Stimulated activated CD4-positive, alpha-beta T cell treated with anti-CD3 and anti-CD28 coated beads, Interleukin-4, amount 100 ng/mL, for 4 hours (primary cell): ENCODE measurements at regions not wholly inside any gene's neighbourhood (a gene's known extent, or its start where the extent isn't known, plus 50 kb on each side); places are given as distances from the start of the nearest gene placed in this dataset.
A peak's percentile ranks its signal among the peaks of the same experiment; 100 is the strongest.

Source experiments
- DNase-seq, 2 experiments: peaks; one replicate each; pipeline ENCODE4 v3.0.0-alpha.2; 2020

- no peak for DNase-seq
These were observed 186.9 kb upstream of the STARD13 start for GRCh38 chr13:33472446-33472845.

DNA sequence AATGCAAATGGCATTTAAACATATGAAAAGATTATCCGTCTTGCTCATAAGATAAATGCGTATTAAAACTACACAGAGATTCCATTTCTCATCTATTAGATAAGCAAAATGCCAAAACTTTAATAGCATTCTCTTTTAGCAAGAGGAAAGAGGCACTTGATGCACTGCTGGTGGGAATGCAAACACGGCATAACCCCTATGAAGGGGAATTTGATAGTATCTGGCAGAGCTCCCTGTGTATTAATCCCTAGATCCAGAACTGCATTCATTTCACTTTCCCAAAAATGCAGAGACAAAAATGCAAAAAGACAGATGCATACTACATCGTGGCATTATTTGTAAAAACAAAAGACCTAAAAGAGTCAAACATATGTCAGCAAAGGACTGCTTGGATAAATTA is 193.6 kb upstream of the STARD13 start:
- no peak for DNase-seq

DNA sequence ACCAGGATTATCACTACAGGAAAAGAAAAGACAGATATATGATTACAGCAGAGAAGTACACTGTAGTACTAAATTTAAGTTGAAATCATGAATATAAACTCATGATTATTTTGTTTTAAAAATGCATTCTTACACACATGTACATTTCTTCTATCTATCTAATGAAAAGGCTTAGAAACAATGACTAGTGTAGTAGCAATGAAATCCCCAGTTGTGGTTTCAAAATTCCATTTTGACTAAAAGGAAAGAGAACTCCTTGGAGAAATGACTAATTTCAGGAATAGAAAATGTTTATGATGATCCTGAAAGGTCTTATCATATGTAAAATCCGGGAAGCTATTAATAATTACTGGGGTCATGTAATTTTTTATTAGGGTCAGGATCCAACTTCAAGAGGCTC is 195.0 kb upstream of the STARD13 start:
- DNase-seq = no peak

- DNase-seq = no peak
These were observed 197.9 kb upstream of the STARD13 start for GRCh38 chr13:33483471-33483870.

- DNase-seq = no peak
These were observed 199.7 kb upstream of the STARD13 start for GRCh38 chr13:33485247-33485646.

- DNase-seq = no peak
These were observed 202.2 kb upstream of the STARD13 start for GRCh38 chr13:33487575-33488243.

DNA sequence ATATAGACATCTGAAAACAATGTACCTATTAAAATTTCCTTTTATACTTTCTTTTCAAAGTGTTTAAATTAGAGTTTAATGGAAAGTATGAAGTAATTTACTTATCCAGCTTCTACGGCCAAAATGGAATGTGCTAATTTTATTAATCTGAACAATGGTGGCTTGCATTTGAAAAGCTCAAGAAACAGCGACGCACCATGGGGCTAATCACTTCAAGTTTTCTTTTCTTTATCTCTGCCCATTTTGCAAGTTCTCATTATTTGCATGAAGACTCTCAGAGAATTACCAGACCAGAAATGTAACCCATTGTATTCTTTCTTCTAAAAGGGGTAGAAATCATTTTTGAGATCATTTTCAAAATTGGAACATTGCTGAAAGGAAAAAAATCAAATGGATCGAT is 204.0 kb upstream of the STARD13 start:
- DNase-seq = no peak

GRCh38 chr13:33490461-33491327 is 205.1 kb upstream of the STARD13 start:
- no peak for DNase-seq

- DNase-seq = no peak
These were observed 208.3 kb upstream of the STARD13 start for GRCh38 chr13:33493672-33494365.

GRCh38 chr13:33494596-33495204 is 209.1 kb upstream of the STARD13 start:
- peak in 1 of 2 experiments; percentile 13 for DNase-seq

DNA sequence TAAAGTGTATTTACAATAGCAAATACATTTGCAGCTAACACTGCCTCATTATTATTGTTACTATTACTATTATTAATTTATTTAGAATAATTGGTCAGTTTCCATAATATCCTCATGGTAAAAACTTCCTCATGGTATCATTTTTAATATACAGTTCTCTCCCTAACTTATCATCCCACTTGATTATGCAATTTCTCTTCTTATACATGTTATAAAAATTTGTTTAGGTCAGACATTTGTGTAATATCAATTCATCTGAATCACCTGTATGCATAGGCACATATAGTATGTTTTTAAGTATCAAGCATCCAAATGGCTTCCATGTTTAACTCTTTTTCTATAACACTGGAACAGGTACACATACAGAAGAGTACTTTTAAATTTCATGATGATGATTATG is 210.8 kb upstream of the STARD13 start:
- DNase-seq = no peak

DNA sequence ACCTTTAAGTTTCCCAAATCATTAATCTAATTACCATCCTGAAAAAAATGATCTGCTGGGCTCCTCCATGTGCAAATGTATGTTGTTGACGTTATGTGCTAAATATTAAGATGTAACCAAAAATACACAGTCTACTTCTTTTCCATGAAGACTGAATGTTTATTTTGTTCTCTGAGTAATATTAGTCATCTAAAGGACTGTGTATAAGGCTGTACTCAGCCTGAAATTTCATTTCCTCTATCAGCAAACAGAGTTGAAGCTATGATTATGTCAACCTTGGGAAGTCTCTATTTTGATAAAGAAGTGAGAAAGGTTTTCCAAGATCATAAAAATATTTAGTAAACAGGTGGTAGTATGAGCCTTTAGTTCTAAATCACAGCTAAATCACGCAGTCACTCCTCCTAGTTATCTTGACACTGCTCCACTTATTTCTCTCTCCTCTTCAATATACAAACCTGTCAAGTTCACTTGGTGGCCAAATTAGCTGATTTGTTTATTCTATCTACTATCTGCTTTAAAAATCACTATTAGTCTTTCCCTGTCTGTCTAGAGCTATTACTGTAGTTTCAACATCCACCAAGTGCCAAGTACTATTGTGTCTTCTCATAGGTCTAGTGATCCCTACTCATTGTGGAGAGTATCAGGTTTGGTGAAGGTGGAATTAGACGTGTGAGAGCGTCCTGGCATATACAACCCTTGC is 211.7 kb upstream of the STARD13 start:
- no peak for DNase-seq

DNA sequence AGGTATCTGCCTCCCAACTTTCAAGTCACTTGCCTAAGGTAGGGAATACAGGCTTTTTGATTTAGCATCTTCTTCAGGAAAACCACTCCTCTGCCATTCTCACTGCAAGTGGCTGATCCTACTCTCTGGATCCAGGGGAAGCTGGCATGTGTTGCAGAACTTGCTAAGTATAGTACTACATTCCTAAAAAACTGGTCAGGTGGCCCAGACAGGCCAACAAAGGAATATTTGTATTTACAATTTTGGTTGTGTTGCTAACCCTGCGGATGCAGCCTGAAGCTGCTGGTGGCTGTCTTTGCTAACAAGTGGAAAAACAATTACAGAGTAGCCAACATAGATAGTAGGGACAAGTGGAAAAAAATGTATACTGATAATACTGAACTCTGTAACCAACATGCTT is 222.5 kb upstream of the STARD13 start:
- no peak for DNase-seq

- no peak for DNase-seq
These were observed 224.2 kb upstream of the STARD13 start for GRCh38 chr13:33509642-33510229.

GRCh38 chr13:33510350-33510970 is 224.9 kb upstream of the STARD13 start:
- DNase-seq = no peak

DNA sequence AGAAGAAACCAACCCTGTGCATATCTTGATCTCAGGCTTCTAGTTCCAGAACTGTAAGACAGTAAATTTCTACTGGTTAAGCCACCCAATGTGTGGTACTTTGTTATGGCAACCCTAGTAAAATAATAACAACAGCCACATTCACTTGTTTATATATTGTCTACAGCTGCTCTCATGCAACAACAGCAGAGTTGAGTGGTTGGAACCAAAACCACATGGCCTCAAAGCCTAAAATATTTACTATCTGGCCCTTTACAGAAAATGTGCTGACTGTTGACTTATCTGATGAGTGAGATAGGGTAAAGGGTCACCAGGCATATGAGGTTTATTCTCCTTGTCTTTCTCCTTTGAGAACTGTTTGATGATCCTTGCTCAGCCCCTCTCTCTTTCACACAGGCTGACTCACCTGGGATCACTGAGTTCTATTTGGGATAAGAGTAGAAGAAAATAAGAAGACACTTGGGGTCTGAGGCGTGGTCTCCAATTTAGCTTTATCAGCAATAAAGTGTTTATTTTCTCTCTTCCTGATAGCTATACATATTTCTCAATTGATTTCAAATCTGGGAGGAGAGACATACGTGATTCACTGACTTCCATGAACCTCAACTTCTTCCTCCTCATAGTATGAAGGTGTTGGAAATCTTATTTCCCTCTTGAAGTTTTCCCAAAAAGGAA is 227.5 kb upstream of the STARD13 start:
- DNase-seq = no peak

- DNase-seq = no peak
These were observed 228.8 kb upstream of the STARD13 start for GRCh38 chr13:33514362-33514761.

DNA sequence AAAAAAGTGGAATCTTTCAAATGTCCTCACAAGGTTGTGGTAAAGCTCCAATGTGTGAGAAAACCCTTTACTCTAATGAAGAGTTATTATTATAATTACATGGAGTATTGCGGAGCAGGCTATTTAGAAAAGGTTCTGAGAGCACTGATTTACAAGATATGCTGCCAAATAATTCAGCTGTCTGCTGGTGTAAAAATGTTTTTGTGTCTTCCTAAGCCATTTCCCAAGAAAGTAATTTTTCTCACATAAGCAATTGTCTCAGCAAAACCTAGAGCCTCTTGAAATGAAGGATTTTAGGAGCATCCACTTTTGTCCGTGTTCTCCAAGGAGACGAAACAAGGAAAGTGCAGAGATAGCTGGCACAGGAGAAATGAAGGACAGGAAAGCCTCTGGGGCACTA is 229.6 kb upstream of the STARD13 start:
- DNase-seq = no peak

- no peak for DNase-seq
These were observed 232.9 kb upstream of the STARD13 start for GRCh38 chr13:33518452-33518851.

GRCh38 chr13:33519561-33520467 is 234.3 kb upstream of the STARD13 start:
- DNase-seq = no peak
